Liver (tissue), 7 donors: ENCODE measurements at regions not wholly inside any gene's neighbourhood (a gene's known extent, or its start where the extent isn't known, plus 50 kb on each side); places are given as distances from the start of the nearest gene placed in this dataset.

Source experiments
- DNase-seq: peaks from one replicate; pipeline ENCODE4 v3.0.0-alpha.2; 2017; ENCODE audit warnings: low spot score
- H3K27ac ChIP-seq, 2 donors: one replicate each; pipeline ENCODE4 v1.7.0; 2013; ENCODE audit warnings: inconsistent platforms in 2 of 2, low read length in 2 of 2, control low read depth in 1 of 2, low read depth in 1 of 2, mild to moderate bottlenecking in 1 of 2
- H3K27me3 ChIP-seq, 4 donors: one replicate each; pipeline versions ENCODE4 v1.6.1 to v1.7.0; 2013; ENCODE audit warnings: low read length in 3 of 4, inconsistent platforms in 1 of 4, mild to moderate bottlenecking in 1 of 4, moderate library complexity in 1 of 4; ENCODE audit not compliant: control insufficient read depth in 4 of 4, insufficient read depth in 4 of 4
- H3K36me3 ChIP-seq, 4 donors: one replicate each; pipeline versions ENCODE4 v1.6.1 to v1.7.0; 2013; ENCODE audit warnings: low read length in 3 of 4, mild to moderate bottlenecking in 3 of 4, low read depth in 1 of 4, moderate library complexity in 1 of 4; ENCODE audit not compliant: control insufficient read depth in 4 of 4, insufficient read depth in 3 of 4
- H3K4me1 ChIP-seq, 4 donors: one replicate each; pipeline versions ENCODE4 v1.6.1 to v1.7.0; 2013; ENCODE audit warnings: low read length in 3 of 4, mild to moderate bottlenecking in 3 of 4, moderate library complexity in 1 of 4; ENCODE audit not compliant: control insufficient read depth in 4 of 4, insufficient read depth in 4 of 4
- H3K4me3 ChIP-seq, 3 donors: one replicate each; pipeline versions ENCODE4 v1.6.1 to v1.7.0; 2013; ENCODE audit warnings: low read length in 3 of 3, control low read depth in 1 of 3, low read depth in 1 of 3, mild to moderate bottlenecking in 1 of 3
- H3K9ac ChIP-seq, 2 donors: one replicate each; pipeline ENCODE4 v1.7.0; 2013; ENCODE audit warnings: low read length in 2 of 2, mild to moderate bottlenecking in 2 of 2, moderate library complexity in 2 of 2, control low read depth in 1 of 2, low read depth in 1 of 2
- H3K9me3 ChIP-seq, 4 donors: one replicate each; pipeline versions ENCODE4 v1.6.1 to v1.7.0; 2013; ENCODE audit warnings: low read length in 3 of 4; ENCODE audit not compliant: control insufficient read depth in 4 of 4
- ATF3 ChIP-seq: IDR thresholded peaks from 2 replicates; pipeline ENCODE4 v1.6.1; 2016; ENCODE audit warnings: antibody characterized with exemption
- EGR1 ChIP-seq, 2 donors: IDR thresholded peaks; 2 replicates each; pipeline ENCODE4 v1.6.1; 2016 to 2018; ENCODE audit warnings: antibody characterized with exemption in 2 of 2, low read depth in 2 of 2
- FOXA2 ChIP-seq: IDR thresholded peaks from 2 replicates; pipeline ENCODE4 v1.6.1; 2016; ENCODE audit warnings: antibody characterized with exemption
- GABPA ChIP-seq, 2 donors: IDR thresholded peaks in 1 of 2; conservative IDR thresholded peaks in 1 of 2; 2 replicates each; pipeline ENCODE4 v1.6.1; 2016; ENCODE audit warnings: antibody characterized with exemption in 2 of 2, mild to moderate bottlenecking in 1 of 2, moderate library complexity in 1 of 2
- HNF4A ChIP-seq, 2 donors: conservative IDR thresholded peaks; 2 replicates each; pipeline ENCODE4 v1.6.1; 2016; ENCODE audit warnings: antibody characterized with exemption in 2 of 2, mild to moderate bottlenecking in 2 of 2
- HNF4G ChIP-seq: IDR thresholded peaks from 2 replicates; pipeline ENCODE4 v1.6.1; 2016; ENCODE audit warnings: antibody characterized with exemption
- JUND ChIP-seq, 2 donors: IDR thresholded peaks; 2 replicates each; pipeline ENCODE4 v1.6.1; 2016; ENCODE audit warnings: antibody characterized with exemption in 2 of 2
- NR2F2 ChIP-seq: IDR thresholded peaks from 2 replicates; pipeline ENCODE4 v1.6.1; 2016; ENCODE audit warnings: antibody characterized with exemption
- RAD21 ChIP-seq, 2 donors: IDR thresholded peaks; 2 replicates each; pipeline ENCODE4 v1.6.1; 2016; ENCODE audit warnings: antibody characterized with exemption in 2 of 2, mild to moderate bottlenecking in 2 of 2
- RXRA ChIP-seq, 2 donors: IDR thresholded peaks; 2 replicates each; pipeline ENCODE4 v1.6.1; 2017 to 2018; ENCODE audit warnings: antibody characterized with exemption in 2 of 2, mild to moderate bottlenecking in 1 of 2
- SP1 ChIP-seq: IDR thresholded peaks from 2 replicates; pipeline ENCODE4 v1.6.1; 2018; ENCODE audit warnings: antibody characterized with exemption, mild to moderate bottlenecking
- TAF1 ChIP-seq: conservative IDR thresholded peaks from 2 replicates; pipeline ENCODE4 v1.6.1; 2016; ENCODE audit warnings: antibody characterized with exemption, mild to moderate bottlenecking
- YY1 ChIP-seq: IDR thresholded peaks from 2 replicates; pipeline ENCODE4 v1.6.1; 2016; ENCODE audit warnings: antibody characterized with exemption, mild to moderate bottlenecking
- WGBS: extraction: QIAGEN DNeasy Blood & Tissue Kit; methylation state at CpG from one replicate; pipeline ENCODE4 v1.1.7; 2013; 5-methylcytosine and 5-hydroxymethylcytosine counted together
- TF ChIP-seq, protein P1 (sequence below): IDR thresholded peaks from 2 replicates; pipeline ENCODE4 v1.6.1; 2016; ENCODE audit warnings: antibody characterized with exemption, mild to moderate bottlenecking
- donor health status: healthy.
- donor health status: healthy.
- donor health status: healthy.
- donor health status: healthy.

GRCh38 chr2:21694079-21694878, 570.5 kb downstream of the TDRD15 start:
- no peaks in the 10 kb centered on the region for H3K9me3 ChIP-seq
- TF ChIP-seq YY1: no peak
- no peak for TF ChIP-seq GABPA (IDR thresholded peaks at IDR 0.05 in 1 of 2, conservative IDR thresholded peaks at IDR 0.05 in 1 of 2)
- TF ChIP-seq JUND (IDR thresholded peaks at IDR 0.05): no peak
- no peak for TF ChIP-seq SP1
- TF ChIP-seq FOXA2: no peak
- TF ChIP-seq NR2F2: no peak
- no peak for TF ChIP-seq TAF1
- no peak for TF ChIP-seq HNF4A (conservative IDR thresholded peaks at IDR 0.05)
- no peak for TF ChIP-seq RAD21 (IDR thresholded peaks at IDR 0.05)
- no peak for TF ChIP-seq HNF4G
- TF ChIP-seq RXRA (IDR thresholded peaks at IDR 0.05): no peak
- no peak for TF ChIP-seq EGR1 (IDR thresholded peaks at IDR 0.05; ENCODE audit: low read depth in 2 of 2)
- TF ChIP-seq ATF3: no peak
- TF ChIP-seq, protein P1, sequence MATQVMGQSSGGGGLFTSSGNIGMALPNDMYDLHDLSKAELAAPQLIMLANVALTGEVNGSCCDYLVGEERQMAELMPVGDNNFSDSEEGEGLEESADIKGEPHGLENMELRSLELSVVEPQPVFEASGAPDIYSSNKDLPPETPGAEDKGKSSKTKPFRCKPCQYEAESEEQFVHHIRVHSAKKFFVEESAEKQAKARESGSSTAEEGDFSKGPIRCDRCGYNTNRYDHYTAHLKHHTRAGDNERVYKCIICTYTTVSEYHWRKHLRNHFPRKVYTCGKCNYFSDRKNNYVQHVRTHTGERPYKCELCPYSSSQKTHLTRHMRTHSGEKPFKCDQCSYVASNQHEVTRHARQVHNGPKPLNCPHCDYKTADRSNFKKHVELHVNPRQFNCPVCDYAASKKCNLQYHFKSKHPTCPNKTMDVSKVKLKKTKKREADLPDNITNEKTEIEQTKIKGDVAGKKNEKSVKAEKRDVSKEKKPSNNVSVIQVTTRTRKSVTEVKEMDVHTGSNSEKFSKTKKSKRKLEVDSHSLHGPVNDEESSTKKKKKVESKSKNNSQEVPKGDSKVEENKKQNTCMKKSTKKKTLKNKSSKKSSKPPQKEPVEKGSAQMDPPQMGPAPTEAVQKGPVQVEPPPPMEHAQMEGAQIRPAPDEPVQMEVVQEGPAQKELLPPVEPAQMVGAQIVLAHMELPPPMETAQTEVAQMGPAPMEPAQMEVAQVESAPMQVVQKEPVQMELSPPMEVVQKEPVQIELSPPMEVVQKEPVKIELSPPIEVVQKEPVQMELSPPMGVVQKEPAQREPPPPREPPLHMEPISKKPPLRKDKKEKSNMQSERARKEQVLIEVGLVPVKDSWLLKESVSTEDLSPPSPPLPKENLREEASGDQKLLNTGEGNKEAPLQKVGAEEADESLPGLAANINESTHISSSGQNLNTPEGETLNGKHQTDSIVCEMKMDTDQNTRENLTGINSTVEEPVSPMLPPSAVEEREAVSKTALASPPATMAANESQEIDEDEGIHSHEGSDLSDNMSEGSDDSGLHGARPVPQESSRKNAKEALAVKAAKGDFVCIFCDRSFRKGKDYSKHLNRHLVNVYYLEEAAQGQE: no peak
- H3K4me1 ChIP-seq: no peaks in the 10 kb centered on the region
- no peak for DNase-seq
- H3K27me3 ChIP-seq: no peaks in the 10 kb centered on the region
- no peaks in the 10 kb centered on the region for H3K36me3 ChIP-seq
- no peak overlapping the region for H3K4me3 ChIP-seq
- no peak overlapping the region for H3K9ac ChIP-seq
- no peak overlapping the region for H3K27ac ChIP-seq
- WGBS: 83% methylated on average over 3 of the region's 3 CpGs

DNA sequence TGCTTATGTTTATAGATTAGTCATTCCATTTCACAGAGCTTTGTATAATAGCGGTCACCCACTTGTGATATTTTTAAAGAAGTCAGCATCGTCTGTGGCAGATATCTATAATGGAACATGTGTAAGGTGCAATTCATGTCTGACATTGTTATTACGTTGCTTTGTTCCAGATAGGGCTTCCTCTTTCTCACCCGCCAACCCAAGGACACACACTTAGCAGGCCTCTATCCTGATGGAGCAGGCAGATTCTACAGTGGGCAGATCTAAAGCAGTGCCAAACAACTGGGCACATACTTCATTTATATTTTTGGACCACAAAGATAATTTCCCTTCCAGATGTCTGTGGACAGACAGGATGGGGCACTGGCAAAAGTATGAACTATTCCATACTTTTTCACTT, 573.1 kb downstream of the TDRD15 start:
- WGBS: 80% methylated on average over 4 of the region's 4 CpGs
- no peak overlapping the region for H3K9ac ChIP-seq

More for the DNA sequence above, 573.1 kb downstream of the TDRD15 start:
- no peaks in the 10 kb centered on the region for H3K36me3 ChIP-seq
- no peaks in the 10 kb centered on the region for H3K9me3 ChIP-seq
- DNase-seq: no peak
- no peak overlapping the region for H3K27ac ChIP-seq
- TF ChIP-seq FOXA2: no peak
- TF ChIP-seq NR2F2: no peak
- TF ChIP-seq, protein P1: no peak
- TF ChIP-seq TAF1: no peak
- no peak for TF ChIP-seq HNF4G
- no peak for TF ChIP-seq RXRA (IDR thresholded peaks at IDR 0.05)
- H3K4me3 ChIP-seq: no peak overlapping the region
- H3K4me1 ChIP-seq: no peaks in the 10 kb centered on the region
- no peaks in the 10 kb centered on the region for H3K27me3 ChIP-seq
